ENCODE measurements at regions not wholly inside any gene's neighbourhood (a gene's known extent, or its start where the extent isn't known, plus 50 kb on each side); places are given as distances from the start of the nearest gene placed in this dataset.

DNA sequence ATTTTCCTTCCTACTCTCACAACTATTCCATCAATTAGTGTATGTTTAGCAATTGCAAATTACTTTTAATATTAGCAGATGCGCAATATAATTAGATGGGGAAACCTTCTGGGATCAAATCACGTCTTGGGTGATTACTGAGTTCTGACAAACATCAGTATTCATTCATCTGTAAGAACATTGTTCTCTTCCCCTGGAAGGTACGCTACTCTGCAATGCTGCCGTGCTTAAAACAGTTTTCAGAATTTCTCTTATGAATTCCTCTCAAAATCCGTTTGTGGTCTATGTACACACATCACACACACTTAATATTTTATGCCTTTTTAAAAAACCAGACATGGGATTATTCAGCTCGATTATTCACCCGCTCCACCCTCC lies 237.5 kb upstream of the NEBL start:
- Histone ChIP-seq H3K9me3 (ENCODE audit: control insufficient read depth, low read depth, low read length) (no peaks in the 10 kb centered on the region), H3K4me2 (ENCODE audit: control insufficient read depth, extremely low read depth, insufficient read depth, low read depth, low read length) (no peak overlapping the region), H3K4me1 (ENCODE audit: control insufficient read depth, extremely low read depth, insufficient read depth, low read length) (peaks cover 4% of the 10 kb centered on the region), H3K79me2 (ENCODE audit: control insufficient read depth, insufficient read depth, low read length) (no peaks in the 10 kb centered on the region), H4K20me1 (ENCODE audit: control insufficient read depth, extremely low read depth, insufficient read depth, low read length) (no peaks in the 10 kb centered on the region), H3K9me1 (ENCODE audit: control insufficient read depth, extremely low read depth, insufficient read depth, low read length) (no peaks in the 10 kb centered on the region), H3K9ac (ENCODE audit: control insufficient read depth, extremely low read depth, insufficient read depth, low read length) (no peak overlapping the region), H3K27ac (ENCODE audit: control insufficient read depth, insufficient read depth, low read length) (no peak overlapping the region), H2AFZ (ENCODE audit: control insufficient read depth, low read length) (no peak overlapping the region), H3K36me3 (ENCODE audit: control insufficient read depth in 2 of 2, extremely low read depth in 1 of 2, insufficient read depth in 2 of 2, low read length in 2 of 2) (no peaks in the 10 kb centered on the region), H3K27me3 (ENCODE audit: control insufficient read depth, extremely low read depth, insufficient read depth, low read length) (no peaks in the 10 kb centered on the region), H3K4me3 (ENCODE audit: control insufficient read depth in 2 of 3, extremely low read depth in 1 of 3, insufficient read depth in 2 of 3, low read depth in 1 of 3, low read length in 3 of 3) (no peak overlapping the region)
- dilution Hi-C loops (cut with MboI; ENCODE audit: extremely low pct_ligation_motif_present, low sequenced_read_pairs), result no loop called here
- DNase-seq (ENCODE audit: low read depth, low spot score), result no peak
- TF ChIP-seq, protein P1, sequence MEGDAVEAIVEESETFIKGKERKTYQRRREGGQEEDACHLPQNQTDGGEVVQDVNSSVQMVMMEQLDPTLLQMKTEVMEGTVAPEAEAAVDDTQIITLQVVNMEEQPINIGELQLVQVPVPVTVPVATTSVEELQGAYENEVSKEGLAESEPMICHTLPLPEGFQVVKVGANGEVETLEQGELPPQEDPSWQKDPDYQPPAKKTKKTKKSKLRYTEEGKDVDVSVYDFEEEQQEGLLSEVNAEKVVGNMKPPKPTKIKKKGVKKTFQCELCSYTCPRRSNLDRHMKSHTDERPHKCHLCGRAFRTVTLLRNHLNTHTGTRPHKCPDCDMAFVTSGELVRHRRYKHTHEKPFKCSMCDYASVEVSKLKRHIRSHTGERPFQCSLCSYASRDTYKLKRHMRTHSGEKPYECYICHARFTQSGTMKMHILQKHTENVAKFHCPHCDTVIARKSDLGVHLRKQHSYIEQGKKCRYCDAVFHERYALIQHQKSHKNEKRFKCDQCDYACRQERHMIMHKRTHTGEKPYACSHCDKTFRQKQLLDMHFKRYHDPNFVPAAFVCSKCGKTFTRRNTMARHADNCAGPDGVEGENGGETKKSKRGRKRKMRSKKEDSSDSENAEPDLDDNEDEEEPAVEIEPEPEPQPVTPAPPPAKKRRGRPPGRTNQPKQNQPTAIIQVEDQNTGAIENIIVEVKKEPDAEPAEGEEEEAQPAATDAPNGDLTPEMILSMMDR (optimal IDR thresholded peaks at IDR 0.05 in 1 of 3, IDR thresholded peaks at IDR 0.05 in 1 of 3, conservative IDR thresholded peaks at IDR 0.05 in 1 of 3; ENCODE audit: extremely low read depth in 1 of 3, insufficient read depth in 2 of 3, low read length in 3 of 3), result no peak
- TF ChIP-seq EZH2 (IDR thresholded peaks at IDR 0.05; ENCODE audit: low read length), result no peak
- FAIRE-seq, result no peak

DNA sequence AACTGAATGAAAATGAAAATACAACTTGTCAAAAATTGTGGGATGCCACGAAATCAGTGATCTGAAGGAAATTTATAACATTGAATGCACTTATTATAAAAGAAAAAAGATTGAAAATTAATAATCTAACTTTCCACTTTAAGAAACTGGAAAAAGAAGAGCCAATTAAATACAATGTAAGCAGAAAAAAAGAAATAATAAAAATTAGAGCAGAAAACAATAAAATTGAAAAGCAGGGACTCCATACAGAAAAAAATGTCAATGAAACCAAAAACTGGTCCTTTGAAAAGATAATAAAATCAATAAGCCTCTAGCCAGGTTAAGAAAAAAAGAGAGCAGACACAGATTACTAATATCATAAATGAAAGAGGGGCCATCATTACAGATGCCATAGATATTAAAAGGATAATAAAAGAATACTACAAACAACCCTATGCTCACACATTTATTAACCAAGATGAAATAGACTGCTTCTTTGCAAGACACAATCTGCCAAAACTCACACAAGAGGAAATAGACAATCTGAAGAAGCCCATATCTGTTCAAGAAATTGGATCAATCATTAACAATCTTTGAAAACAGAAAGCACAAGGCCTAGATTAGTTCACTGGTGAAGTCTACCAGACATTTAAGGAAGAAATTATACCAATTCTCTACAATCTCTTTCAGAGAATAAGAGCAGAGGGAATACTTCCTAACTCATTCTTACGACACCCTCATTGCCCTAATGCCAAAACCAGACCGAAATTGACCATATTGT lies 233.8 kb upstream of the NEBL start:
- dilution Hi-C loops (cut with MboI; ENCODE audit: extremely low pct_ligation_motif_present, low sequenced_read_pairs), result no loop called here
- Histone ChIP-seq H3K4me3 (ENCODE audit: control insufficient read depth in 2 of 3, extremely low read depth in 1 of 3, insufficient read depth in 2 of 3, low read depth in 1 of 3, low read length in 3 of 3) (no peak overlapping the region), H2AFZ (ENCODE audit: control insufficient read depth, low read length) (no peak overlapping the region), H3K27me3 (ENCODE audit: control insufficient read depth, extremely low read depth, insufficient read depth, low read length) (no peaks in the 10 kb centered on the region), H3K79me2 (ENCODE audit: control insufficient read depth, insufficient read depth, low read length) (no peaks in the 10 kb centered on the region), H3K4me2 (ENCODE audit: control insufficient read depth, extremely low read depth, insufficient read depth, low read depth, low read length) (no peak overlapping the region), H3K9me1 (ENCODE audit: control insufficient read depth, extremely low read depth, insufficient read depth, low read length) (no peaks in the 10 kb centered on the region), H3K4me1 (ENCODE audit: control insufficient read depth, extremely low read depth, insufficient read depth, low read length) (peaks cover 4% of the 10 kb centered on the region), H3K9me3 (ENCODE audit: control insufficient read depth, low read depth, low read length) (no peaks in the 10 kb centered on the region), H3K36me3 (ENCODE audit: control insufficient read depth in 2 of 2, extremely low read depth in 1 of 2, insufficient read depth in 2 of 2, low read length in 2 of 2) (no peaks in the 10 kb centered on the region), H4K20me1 (ENCODE audit: control insufficient read depth, extremely low read depth, insufficient read depth, low read length) (no peaks in the 10 kb centered on the region), H3K9ac (ENCODE audit: control insufficient read depth, extremely low read depth, insufficient read depth, low read length) (no peak overlapping the region), H3K27ac (ENCODE audit: control insufficient read depth, insufficient read depth, low read length) (no peak overlapping the region)
- TF ChIP-seq EZH2 (IDR thresholded peaks at IDR 0.05; ENCODE audit: low read length), result no peak
- TF ChIP-seq, protein P1 (optimal IDR thresholded peaks at IDR 0.05 in 1 of 3, IDR thresholded peaks at IDR 0.05 in 1 of 3, conservative IDR thresholded peaks at IDR 0.05 in 1 of 3; ENCODE audit: extremely low read depth in 1 of 3, insufficient read depth in 2 of 3, low read length in 3 of 3), result no peak
- DNase-seq (ENCODE audit: low read depth, low spot score), result no peak
- FAIRE-seq, result no peak

Data from keratinocyte (primary cell).